HG02642 (cell line): ENCODE measurements at regions not wholly inside any gene's neighbourhood (a gene's known extent, or its start where the extent isn't known, plus 50 kb on each side); places are given as distances from the start of the nearest gene placed in this dataset.

ENCODE experiments used
- ATAC-seq: cut with Tn5 transposase; IDR thresholded peaks from one replicate; pipeline ENCODE4 v1.9.1; 2021; ENCODE audit warnings: mild to moderate bottlenecking; ENCODE audit not compliant: unreplicated experiment, poor library complexity

GRCh38 chr21:27192281-27192949 is 225.5 kb upstream of the ADAMTS5 start:
- ATAC-seq, result no peak

GRCh38 chr21:27190601-27191000 is 223.7 kb upstream of the ADAMTS5 start:
- ATAC-seq, result no peak

GRCh38 chr21:27189870-27190269 is 223.0 kb upstream of the ADAMTS5 start:
- no peak for ATAC-seq

DNA sequence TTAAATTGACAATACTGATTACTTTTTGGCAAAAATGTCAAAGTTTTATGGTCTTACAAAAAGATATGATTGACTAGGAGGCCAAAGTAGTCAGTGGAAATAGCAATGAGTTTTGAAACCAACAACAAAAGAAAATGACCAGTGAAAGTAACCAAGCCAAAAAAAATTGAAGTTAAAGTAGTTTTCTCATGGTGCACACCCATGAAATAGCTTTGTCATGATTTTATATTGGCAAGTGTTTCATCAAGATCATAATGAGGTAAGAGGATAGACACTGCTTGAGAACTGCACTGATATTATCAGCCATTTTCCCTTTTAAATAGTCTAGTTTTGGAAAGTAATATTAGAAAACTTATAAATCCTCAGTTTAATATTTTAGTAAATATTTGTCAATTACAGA is 206.2 kb upstream of the ADAMTS5 start:
- no peak for ATAC-seq

- no peak for ATAC-seq
These were observed 204.8 kb upstream of the ADAMTS5 start for GRCh38 chr21:27171707-27172106.

- no peak for ATAC-seq
These were observed 201.2 kb upstream of the ADAMTS5 start for GRCh38 chr21:27168084-27168483.

DNA sequence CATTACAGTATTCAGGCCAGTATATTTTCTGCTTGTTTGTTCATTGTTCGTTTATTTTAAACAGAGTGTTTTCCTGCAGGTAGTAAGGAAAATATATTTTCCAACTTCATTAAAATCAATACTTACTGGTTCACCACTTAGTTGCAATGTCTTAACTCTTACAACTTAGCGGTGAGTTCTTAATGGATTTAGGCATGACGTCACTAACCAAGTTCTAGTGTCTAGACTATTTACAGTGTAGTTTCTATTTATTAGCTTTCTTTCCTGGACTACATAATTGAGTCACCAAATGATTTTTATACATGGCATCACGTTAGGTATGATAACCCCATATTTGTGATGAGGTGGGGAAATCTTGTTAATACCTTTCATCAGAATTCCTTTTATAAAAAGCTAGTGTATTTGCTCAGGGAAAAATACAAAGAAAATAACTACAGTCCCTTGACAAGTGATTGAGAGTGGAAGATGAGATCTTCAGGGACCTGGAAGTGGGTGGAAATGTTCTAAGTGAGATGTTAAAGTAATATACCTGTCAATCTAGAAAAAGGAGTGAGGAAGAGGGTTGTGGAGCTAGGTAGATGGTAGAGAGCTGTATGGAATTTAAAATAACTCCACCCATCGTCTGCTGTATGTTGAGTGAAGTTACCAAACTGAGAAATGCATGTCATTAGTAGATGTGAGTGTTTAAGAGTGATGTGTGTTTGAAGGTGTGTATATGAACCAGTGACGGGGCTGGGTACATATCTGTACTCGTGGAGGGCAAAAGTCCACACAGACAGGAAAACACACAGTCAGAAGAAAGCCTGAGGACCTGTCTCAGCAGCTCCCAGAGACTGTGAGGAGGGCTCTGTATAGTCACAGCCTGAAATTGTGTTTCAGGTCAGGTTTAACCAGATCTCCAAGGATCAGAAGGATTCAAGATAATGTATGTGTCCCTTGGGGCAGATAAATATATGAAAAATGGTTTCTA is 197.6 kb upstream of the ADAMTS5 start:
- ATAC-seq, result no peak

DNA sequence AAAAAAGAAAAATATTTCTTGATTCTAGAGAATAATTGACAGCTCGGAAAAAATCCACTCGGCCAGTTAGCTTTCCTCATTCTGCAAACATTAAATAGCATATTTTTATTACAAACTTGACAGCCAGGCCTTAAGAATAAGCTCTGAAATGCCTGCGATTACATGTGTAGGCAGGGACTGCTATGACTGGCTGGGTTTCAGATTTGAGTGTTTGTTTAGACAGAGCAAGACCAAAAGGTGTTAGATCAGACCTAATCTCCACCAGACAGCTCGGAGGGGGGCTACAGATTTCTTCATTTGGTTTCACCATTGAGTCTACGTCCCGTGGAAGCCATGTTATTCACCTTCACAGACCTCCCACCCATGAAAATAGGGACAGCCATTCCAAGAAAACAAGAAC is 192.1 kb upstream of the ADAMTS5 start:
- ATAC-seq, result no peak

GRCh38 chr21:27157097-27157496 is 190.2 kb upstream of the ADAMTS5 start:
- ATAC-seq, result no peak

- ATAC-seq, result no peak
These were observed 189.8 kb upstream of the ADAMTS5 start for GRCh38 chr21:27156666-27157065.

GRCh38 chr21:27155130-27155500 is 188.2 kb upstream of the ADAMTS5 start:
- no peak for ATAC-seq

- ATAC-seq, result no peak
These were observed 187.7 kb upstream of the ADAMTS5 start for GRCh38 chr21:27154451-27155129.

DNA sequence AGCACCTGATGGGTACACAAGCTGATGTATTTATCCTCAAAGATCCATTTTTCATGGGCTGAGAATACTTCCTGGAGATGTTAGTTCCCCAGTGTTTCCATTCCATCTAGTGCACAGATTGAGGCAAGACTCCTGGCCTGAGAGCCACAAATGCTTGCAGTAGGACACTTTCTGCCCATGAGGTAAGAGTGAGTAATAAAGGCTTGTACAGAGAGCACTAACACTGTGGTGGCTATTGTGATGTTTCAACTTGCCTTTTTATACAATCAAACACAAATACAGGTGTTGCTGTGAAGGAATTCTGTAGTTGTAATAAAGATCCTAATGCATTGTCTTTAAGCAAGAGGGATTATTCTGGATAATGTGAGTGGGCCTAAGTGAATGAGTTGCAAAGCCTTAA is 186.1 kb upstream of the ADAMTS5 start:
- no peak for ATAC-seq

GRCh38 chr21:27149034-27149433 is 182.1 kb upstream of the ADAMTS5 start:
- ATAC-seq, result no peak

GRCh38 chr21:27146268-27146667 is 179.4 kb upstream of the ADAMTS5 start:
- ATAC-seq, result no peak

GRCh38 chr21:27145134-27145798 is 178.4 kb upstream of the ADAMTS5 start:
- no peak for ATAC-seq

GRCh38 chr21:27143476-27143875 is 176.6 kb upstream of the ADAMTS5 start:
- ATAC-seq, result no peak

DNA sequence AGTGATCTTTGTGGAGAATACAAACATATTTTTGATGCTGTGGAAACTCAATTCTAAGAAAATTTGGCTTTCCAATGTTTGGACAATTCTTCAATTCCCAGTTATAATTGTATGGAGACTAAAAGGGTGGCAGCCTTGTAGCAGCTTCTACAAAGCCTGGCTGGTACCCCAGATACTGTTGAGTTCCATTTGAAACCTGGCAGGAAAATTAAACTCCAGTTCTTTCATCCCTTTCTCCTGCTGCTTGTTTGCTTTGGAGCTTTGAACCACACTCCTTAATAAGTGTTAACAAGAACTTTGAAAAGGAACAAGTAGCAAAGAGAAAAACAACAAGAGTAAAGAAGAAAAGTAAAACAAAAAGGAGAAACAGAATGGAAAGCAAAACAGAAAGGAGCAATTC is 172.6 kb upstream of the ADAMTS5 start:
- ATAC-seq, result no peak

DNA sequence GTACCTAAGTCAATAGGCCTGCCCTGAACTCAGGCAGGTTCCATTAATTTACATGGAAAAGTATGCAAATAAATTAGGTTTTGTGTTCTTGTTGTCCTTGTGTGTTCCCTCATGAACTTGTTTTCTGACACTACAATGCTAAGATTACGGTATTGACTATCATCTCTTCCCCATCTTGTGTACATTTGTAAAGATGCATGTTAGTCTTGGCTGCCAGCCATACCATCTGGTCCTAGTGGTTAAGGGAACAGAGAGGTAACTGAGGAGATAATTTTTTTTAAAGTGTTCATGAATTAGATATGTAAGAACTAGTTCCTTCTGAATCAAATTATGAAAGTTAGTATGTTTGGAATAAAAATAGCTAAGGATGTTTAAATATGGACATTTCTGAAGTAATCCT is 167.6 kb upstream of the ADAMTS5 start:
- no peak for ATAC-seq

GRCh38 chr21:27132266-27132665 is 165.4 kb upstream of the ADAMTS5 start:
- no peak for ATAC-seq

DNA sequence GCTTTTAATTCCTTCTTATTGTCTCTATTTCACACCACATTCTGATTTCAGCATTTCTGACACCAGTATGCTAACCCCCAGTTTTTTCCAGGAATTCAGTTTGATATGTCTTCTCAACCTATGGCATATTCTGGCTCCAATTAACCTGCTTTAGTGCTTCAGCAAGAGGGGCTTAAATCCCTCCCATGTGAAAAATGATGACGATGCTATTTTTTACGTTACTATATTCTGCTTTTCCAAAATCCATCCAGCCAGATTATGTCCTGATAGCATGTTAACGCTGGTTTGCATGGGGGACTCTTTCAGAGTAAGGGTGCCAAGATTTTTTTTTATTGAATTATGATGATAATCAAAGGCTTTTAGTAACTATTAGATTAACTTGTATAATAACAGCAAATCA is 163.3 kb upstream of the ADAMTS5 start:
- no peak for ATAC-seq
